ENCODE measurements at regions not wholly inside any gene's neighbourhood (a gene's known extent, or its start where the extent isn't known, plus 50 kb on each side); places are given as distances from the start of the nearest gene placed in this dataset.

- no peak overlapping the region for H3K4me3 ChIP-seq
- H3K27me3 ChIP-seq = no peaks in the 10 kb centered on the region
- no peak for DNase-seq
- intact Hi-C loops (cut with DNase I; ENCODE audit: low total_unique reads) = no loop called here
- 89 to 93% methylated on average over 3 of the region's 3 CpGs for WGBS, 2 donors
- no peaks in the 10 kb centered on the region for H3K36me3 ChIP-seq (ENCODE audit: low read depth, missing control alignments)
- TF ChIP-seq POLR2A (IDR thresholded peaks at IDR 0.05) (no peak), CTCF (IDR thresholded peaks at IDR 0.05) (no peak)
- no peaks in the 10 kb centered on the region for H3K4me1 ChIP-seq
- no peaks in the 10 kb centered on the region for H3K9me3 ChIP-seq
- H3K27ac ChIP-seq = no peak overlapping the region
Observed at GRCh38 chr14:53888535-53889386, 67.9 kb downstream of the BMP4 start.

- Histone ChIP-seq H3K27me3 (no peaks in the 10 kb centered on the region), H3K4me1 (no peaks in the 10 kb centered on the region), H3K36me3 (ENCODE audit: low read depth, missing control alignments) (no peaks in the 10 kb centered on the region), H3K4me3 (no peak overlapping the region), H3K9me3 (no peaks in the 10 kb centered on the region), H3K27ac (no peak overlapping the region)
- no peak for DNase-seq
- intact Hi-C loops (cut with DNase I; ENCODE audit: low total_unique reads) = no loop called here
- TF ChIP-seq CTCF (IDR thresholded peaks at IDR 0.05) = no peak
- no peak for TF ChIP-seq POLR2A (IDR thresholded peaks at IDR 0.05)
- WGBS, 2 donors = 50 to 54% methylated on average over 1 of the region's 1 CpG
Observed at GRCh38 chr14:53885136-53885640, 71.4 kb downstream of the BMP4 start.

- Histone ChIP-seq H3K36me3 (ENCODE audit: low read depth, missing control alignments) (no peaks in the 10 kb centered on the region), H3K4me3 (no peak overlapping the region), H3K4me1 (no peaks in the 10 kb centered on the region), H3K9me3 (no peaks in the 10 kb centered on the region), H3K27me3 (no peaks in the 10 kb centered on the region), H3K27ac (no peak overlapping the region)
- intact Hi-C loops (cut with DNase I; ENCODE audit: low total_unique reads) = no loop called here
- TF ChIP-seq POLR2A (IDR thresholded peaks at IDR 0.05) = no peak
- no peak for TF ChIP-seq CTCF (IDR thresholded peaks at IDR 0.05)
- no peak for DNase-seq
- WGBS, 2 donors = 88 to 95% methylated on average over 1 of the region's 1 CpG
Observed at GRCh38 chr14:53884601-53885000, 72.0 kb downstream of the BMP4 start.

GRCh38 chr14:53883739-53884138 is 72.9 kb downstream of the BMP4 start:
- Histone ChIP-seq H3K27ac (no peak overlapping the region), H3K36me3 (ENCODE audit: low read depth, missing control alignments) (no peaks in the 10 kb centered on the region), H3K4me3 (no peak overlapping the region), H3K9me3 (no peaks in the 10 kb centered on the region), H3K4me1 (no peaks in the 10 kb centered on the region), H3K27me3 (no peaks in the 10 kb centered on the region)
- 94 to 96% methylated on average over 4 of the region's 4 CpGs for WGBS, 2 donors
- no peak for TF ChIP-seq POLR2A (IDR thresholded peaks at IDR 0.05)
- TF ChIP-seq CTCF (IDR thresholded peaks at IDR 0.05) = no peak
- intact Hi-C loops (cut with DNase I; ENCODE audit: low total_unique reads) = no loop called here
- DNase-seq = no peak

- intact Hi-C loops (cut with DNase I; ENCODE audit: low total_unique reads) = no loop called here
- Histone ChIP-seq H3K4me3 (no peak overlapping the region), H3K27me3 (no peaks in the 10 kb centered on the region), H3K9me3 (no peaks in the 10 kb centered on the region), H3K36me3 (ENCODE audit: low read depth, missing control alignments) (no peaks in the 10 kb centered on the region), H3K27ac (no peak overlapping the region), H3K4me1 (no peaks in the 10 kb centered on the region)
- no peak for DNase-seq
- no peak for TF ChIP-seq POLR2A (IDR thresholded peaks at IDR 0.05)
- no peak for TF ChIP-seq CTCF (IDR thresholded peaks at IDR 0.05)
- 82 to 83% methylated on average over 4 of the region's 4 CpGs for WGBS, 2 donors
Observed at GRCh38 chr14:53882684-53883083, 73.9 kb downstream of the BMP4 start.

All from testis (tissue), 2 donors.